ENCODE measurements at regions not wholly inside any gene's neighbourhood (a gene's known extent, or its start where the extent isn't known, plus 50 kb on each side); places are given as distances from the start of the nearest gene placed in this dataset.
A peak's percentile ranks its signal among the peaks of the same experiment; 100 is the strongest.

GRCh38 chr4:54359919-54360650 is 131.0 kb downstream of the PDGFRA start:
- DNase-seq, result no peak

GRCh38 chr4:54363037-54363436 is 133.9 kb downstream of the PDGFRA start:
- no peak for DNase-seq

- no peak for DNase-seq
These were observed 136.6 kb downstream of the PDGFRA start for GRCh38 chr4:54365691-54366090.

GRCh38 chr4:54367059-54367458 is 138.0 kb downstream of the PDGFRA start:
- no peak for DNase-seq

GRCh38 chr4:54368281-54369265 is 139.5 kb downstream of the PDGFRA start:
- DNase-seq, result no peak

GRCh38 chr4:54371173-54371572 is 142.1 kb downstream of the PDGFRA start:
- no peak for DNase-seq

- no peak for DNase-seq
These were observed 143.9 kb downstream of the PDGFRA start for GRCh38 chr4:54372951-54373350.

- no peak for DNase-seq
These were observed 144.7 kb downstream of the PDGFRA start for GRCh38 chr4:54373718-54374210.

GRCh38 chr4:54378461-54378860 is 149.4 kb downstream of the PDGFRA start:
- no peak for DNase-seq

GRCh38 chr4:54384152-54384551 is 155.1 kb downstream of the PDGFRA start:
- no peak for DNase-seq

- peak; percentile 6 for DNase-seq
These were observed 155.5 kb downstream of the PDGFRA start for GRCh38 chr4:54384563-54384962.

- DNase-seq, result no peak
These were observed 157.1 kb downstream of the PDGFRA start for GRCh38 chr4:54386042-54386669.

- no peak for DNase-seq
These were observed 157.6 kb downstream of the PDGFRA start for GRCh38 chr4:54386693-54387092.

- no peak for DNase-seq
These were observed 161.6 kb downstream of the PDGFRA start for GRCh38 chr4:54390670-54391069.

- no peak for DNase-seq
These were observed 162.0 kb downstream of the PDGFRA start for GRCh38 chr4:54391104-54391503.

GRCh38 chr4:54392479-54392878 is 163.4 kb downstream of the PDGFRA start:
- DNase-seq, result peak; percentile 7

GRCh38 chr4:54393243-54393642 is 164.2 kb downstream of the PDGFRA start:
- DNase-seq, result no peak

GRCh38 chr4:54395013-54395527 is 166.0 kb downstream of the PDGFRA start:
- DNase-seq, result no peak

- DNase-seq, result no peak
These were observed 171.1 kb downstream of the PDGFRA start for GRCh38 chr4:54400188-54400587.

GRCh38 chr4:54400802-54401201 is 171.7 kb downstream of the PDGFRA start:
- no peak for DNase-seq

GRCh38 chr4:54402880-54403480 is 173.9 kb downstream of the PDGFRA start:
- DNase-seq, result no peak

GRCh38 chr4:54403700-54404453 is 174.8 kb downstream of the PDGFRA start:
- DNase-seq, result no peak

Measured in activated CD4-positive, alpha-beta T cell treated with anti-CD3 and anti-CD28 coated beads, Interleukin-10, Interleukin-2, amounts not matched to agents 100 ng/mL and 50 ng/mL, durations not matched to agents 16 hours and 8 hours (primary cell).